ENCODE measurements at regions not wholly inside any gene's neighbourhood (a gene's known extent, or its start where the extent isn't known, plus 50 kb on each side); places are given as distances from the start of the nearest gene placed in this dataset.
"Not testable (repeated sequence)": the region's sequence is repeated elsewhere in the genome, so short reads cannot be mapped to it uniquely, and the experiment has no call there.

- no peak for DNase-seq
These were observed 95.8 kb upstream of the RAP1B start for GRCh38 chr12:68514807-68515411.

DNA sequence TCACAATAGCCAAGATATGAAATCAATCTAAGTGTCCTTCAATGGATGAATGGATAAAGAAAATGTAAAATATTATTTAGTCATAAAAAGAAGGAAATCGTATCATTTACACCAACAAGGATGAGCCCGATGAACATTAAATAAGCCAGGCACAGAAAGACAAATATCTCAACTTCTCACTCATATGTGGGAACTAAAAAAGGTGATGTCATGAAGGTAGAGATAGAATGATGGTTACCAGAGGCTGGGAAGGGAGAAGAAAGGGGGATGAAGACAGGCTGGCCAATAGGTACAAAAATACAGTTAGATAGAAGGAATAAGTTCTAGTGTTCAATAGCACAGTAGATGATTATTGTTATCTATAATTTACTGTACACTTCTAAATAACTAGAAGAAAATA, 94.9 kb upstream of the RAP1B start:
- DNase-seq = no peak

DNA sequence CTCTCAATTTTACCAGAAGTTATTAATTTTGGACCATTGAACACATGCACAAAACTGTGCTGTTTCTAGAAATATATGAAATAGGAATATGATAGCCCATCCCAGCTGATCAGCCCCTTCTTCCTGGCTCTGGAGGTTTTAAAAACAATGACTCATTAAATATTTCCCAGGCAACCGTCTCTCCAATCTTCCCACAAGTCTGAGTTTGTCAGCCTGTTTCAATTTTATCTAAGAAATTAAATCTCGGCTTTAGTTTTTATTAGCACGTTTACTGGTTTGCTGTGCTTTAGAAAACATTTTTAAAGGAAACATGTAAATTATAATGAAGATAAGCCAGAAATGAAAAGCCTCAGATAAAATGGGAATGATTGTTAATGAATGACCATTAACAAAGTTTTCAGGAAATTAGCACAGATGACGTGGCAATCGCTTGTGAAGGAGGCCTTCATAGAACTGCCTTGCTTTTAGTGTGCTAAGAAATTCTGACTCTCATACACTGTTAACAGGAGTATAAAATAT, 89.3 kb upstream of the RAP1B start:
- DNase-seq = peak; percentile 15

DNA sequence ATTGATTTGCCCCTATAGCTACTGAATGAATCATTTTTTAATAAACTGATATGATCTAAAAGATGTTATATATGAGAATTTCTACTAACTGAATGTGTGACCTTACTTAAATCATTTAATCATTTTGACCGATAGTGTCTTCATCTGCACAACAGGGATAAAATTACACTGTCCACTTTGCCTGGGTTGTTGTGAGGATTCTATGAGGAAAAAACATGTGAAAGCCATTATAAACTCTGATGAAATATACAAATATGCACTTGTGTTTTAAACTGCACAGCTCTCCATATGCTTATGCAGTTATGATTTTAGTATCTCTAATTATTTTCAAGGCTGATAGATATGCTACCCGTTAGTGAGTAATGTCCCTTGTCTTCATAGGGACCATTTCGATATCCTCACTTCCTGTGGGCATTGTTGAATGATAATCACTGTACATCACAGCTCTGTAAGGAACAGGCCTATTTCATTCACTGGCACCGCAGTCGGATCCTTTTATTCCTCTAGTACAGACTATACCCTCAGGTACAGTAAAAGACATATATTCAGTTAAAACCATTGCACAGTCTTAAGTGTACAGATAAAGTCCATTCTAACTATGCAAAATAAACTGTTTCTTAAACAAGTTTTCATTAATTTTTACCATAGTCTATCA, 88.7 kb upstream of the RAP1B start:
- DNase-seq = no peak

DNA sequence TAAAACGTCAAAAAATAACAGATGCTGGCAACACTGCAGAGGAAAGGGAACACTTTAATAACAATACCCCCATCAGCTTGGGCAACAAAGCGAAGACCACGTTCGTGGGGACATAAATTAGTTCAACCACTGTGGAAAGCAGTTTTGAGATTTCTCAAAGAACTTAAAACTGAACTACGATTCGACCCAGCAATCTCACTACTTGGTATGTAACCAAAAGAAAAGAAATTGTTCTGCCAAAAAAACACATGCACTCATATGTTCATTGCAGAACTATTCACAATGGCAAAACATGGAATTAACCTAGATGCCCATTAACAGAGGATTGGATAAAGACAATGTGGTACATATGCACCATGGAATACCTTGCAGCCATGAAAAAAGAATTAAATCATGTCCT, 81.2 kb upstream of the RAP1B start:
- DNase-seq = no peak

DNA sequence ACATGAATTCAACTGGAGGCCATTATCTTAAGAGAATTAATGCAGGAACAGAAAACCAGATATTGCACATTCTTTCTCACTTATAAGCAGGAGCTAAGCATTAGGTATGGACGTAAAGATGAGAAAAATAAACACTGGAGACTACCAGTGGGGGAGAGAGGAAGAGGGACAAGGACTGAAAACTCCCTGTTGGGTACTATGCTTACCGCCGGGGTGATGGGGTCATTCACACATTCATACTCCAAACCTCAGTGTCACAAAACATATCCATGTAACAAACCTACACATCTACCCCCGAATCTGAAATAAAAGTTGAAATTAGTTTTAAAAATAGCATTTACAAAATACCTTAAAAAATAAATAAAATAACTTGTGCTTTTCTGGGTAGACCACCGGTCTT, 80.8 kb upstream of the RAP1B start:
- DNase-seq = no peak

DNA sequence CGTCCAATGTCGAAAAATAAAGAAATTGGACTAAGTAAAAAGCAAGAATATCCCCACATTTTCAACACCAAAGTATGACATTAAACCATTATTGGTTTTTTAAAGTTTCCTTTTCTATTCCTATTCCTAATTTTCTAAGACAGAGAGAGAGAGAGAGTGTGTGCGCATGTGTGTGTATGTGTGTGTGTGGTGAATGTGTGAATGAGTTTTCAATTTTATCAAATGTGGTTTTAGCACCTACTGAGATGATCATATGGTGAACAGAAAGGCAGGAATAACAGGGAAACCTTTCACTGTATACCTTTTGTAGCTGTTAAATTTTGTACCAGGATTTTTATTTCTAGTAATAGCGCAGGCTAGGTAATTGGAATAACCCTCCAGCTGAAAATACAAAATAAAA, 80.4 kb upstream of the RAP1B start:
- no peak for DNase-seq

GRCh38 chr12:68530965-68531364, 79.7 kb upstream of the RAP1B start:
- no peak for DNase-seq

DNA sequence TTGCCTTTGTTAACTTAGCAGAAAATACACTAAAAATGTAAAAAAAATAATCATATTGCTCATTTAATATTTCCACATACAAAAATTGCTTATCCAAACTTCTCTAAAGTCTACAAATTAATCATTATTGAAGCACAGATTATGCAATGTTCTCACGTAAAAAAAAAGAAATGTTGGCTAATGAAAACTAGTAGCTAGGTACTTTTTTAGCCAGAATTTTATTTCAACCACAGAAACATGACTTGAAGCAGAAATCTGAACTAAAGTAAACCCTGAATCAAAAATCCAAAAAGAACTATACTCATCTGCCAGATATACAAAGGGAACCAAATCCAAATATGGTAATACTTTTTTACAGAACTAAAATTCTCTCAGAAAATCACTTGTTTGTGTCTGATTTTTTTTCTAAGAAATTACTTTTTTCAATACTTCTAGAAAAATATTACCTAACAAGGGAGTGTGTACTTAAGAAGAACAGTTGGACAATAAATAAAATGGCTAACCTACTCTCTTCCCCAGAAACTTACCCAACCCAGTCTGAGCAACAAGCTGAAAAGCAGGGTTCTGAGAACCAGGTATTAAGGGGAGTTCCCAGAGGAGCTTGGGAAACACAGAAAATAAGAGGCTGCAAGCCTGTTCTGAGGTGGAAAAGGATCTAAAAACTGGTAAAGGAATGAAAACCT, 78.4 kb upstream of the RAP1B start:
- peak; percentile 11 for DNase-seq

DNA sequence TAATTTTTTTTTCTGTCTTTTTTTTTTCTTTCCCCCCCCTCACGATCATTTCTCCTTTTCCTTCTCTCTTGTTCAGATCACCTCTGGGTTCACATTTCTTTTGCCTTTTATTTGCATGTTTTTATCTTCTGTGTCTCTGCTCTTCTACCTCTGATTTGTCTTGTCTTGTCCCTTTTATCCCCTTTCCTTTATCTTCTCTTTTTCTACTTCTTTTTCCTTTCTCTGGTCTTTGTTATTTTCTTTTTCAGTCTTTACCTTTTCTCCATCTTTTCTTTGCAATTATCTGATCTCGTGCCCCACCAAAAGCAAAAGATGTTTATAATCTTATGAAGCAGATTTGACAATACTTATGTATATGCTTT, 77.8 kb upstream of the RAP1B start:
- no peak for DNase-seq

GRCh38 chr12:68534108-68534507, 76.6 kb upstream of the RAP1B start:
- no peak for DNase-seq

DNA sequence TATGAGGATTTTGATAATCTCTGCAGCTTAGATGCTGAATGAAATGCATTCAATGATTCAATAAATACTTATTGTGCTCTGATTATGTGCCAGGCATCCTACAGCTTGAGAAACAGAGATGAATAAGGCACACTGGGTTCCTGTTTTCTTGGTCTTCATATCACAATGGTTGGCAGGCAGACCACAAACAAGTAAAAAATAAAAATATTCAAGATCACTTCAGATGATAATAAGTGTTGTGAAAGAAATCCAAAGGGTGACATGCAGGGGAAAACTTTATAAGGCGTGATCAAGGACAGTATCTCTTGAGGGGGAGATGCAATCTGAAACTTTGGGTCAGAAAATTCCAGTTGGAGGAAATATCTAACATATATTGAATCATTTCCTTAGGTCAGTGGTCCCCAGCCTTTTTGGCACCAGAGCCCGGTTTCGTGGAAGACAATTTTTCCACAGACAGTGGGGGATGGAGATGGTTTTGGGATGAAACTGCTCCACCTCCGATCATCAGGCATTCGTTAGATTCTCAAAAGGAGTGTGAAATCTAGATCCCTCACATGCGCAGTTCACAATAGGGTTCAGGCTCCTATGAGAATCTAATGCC, 73.7 kb upstream of the RAP1B start:
- no peak for DNase-seq

- no peak for DNase-seq
These were observed 73.1 kb upstream of the RAP1B start for GRCh38 chr12:68537571-68537970.

DNA sequence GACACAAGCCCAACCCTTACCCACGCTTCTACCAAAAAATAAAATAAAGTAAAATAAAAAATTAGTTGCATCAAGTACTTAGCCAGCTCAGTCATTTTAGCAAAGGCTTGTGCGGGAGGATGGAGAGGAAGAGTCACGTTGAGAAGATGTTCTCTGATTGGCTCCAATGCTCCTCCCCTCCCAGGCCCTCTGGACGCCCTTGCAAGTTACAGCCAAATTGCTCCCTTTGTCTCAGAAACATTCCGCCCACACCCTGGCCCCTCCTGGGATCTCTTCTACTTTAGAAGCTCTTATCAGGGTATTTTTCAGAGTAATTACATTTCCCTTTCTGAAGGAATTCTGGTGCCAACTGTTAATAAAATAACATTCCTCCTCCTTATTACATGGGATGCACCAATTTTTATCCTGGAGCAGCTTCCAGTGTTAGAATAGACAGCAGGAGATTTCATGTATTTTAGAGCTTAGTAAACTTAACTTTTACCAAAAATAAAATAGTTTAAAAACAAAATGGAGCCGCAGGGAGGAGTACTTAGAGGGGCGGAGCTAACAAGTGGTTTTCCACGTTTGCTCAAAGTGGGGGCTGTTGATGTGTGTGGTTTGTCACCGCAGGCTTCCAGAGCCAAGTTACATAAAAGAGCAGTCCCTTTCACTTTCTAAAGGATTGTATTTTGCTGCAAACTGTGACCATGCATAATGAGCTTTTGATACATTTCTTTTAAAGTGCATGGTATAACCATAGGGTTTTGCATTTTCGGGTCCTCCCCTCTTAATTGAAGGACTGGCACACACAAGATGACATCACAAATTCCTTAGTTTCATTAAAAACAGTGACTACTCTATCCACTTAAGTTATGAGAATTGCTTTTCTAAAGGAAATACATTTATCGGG, 71.7 kb upstream of the RAP1B start:
- DNase-seq = peak; percentile 24

DNA sequence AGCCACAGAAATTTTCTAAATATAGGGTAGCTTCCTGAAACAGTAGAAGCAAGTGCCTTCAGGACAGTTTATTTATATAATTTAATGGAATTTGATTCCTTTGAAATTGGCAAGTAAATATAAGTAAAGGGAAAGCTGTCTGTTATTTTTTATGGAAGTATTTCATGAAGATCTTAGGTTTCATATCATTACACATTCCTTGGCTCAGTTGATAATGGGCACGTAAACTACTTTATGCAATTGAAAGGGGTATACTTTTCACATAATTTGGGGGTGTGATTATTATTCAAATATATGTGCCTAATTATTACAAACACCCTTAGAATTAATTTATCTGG, 71.1 kb upstream of the RAP1B start:
- no peak for DNase-seq

GRCh38 chr12:68540768-68541167, 69.9 kb upstream of the RAP1B start:
- DNase-seq = not testable (repeated sequence)

DNA sequence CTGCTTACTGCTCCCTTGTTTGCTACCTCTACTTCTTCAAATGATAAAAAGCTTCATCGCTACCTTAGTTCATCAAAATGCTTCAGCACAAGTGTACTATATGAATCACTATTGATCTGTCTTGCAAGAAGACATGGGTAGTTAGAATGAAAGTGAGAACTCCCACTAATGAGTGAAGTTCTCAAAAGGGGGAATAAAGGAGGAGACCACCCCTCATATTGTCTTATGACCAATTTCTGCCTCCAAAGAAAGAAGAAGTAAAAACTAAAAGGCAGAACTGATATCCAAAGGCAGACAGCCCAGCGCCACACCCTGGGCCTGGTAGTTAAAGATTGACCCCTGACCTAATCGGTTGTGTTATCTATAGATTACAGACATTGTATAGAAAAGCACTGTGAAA, 63.4 kb upstream of the RAP1B start:
- not testable (repeated sequence) for DNase-seq

DNA sequence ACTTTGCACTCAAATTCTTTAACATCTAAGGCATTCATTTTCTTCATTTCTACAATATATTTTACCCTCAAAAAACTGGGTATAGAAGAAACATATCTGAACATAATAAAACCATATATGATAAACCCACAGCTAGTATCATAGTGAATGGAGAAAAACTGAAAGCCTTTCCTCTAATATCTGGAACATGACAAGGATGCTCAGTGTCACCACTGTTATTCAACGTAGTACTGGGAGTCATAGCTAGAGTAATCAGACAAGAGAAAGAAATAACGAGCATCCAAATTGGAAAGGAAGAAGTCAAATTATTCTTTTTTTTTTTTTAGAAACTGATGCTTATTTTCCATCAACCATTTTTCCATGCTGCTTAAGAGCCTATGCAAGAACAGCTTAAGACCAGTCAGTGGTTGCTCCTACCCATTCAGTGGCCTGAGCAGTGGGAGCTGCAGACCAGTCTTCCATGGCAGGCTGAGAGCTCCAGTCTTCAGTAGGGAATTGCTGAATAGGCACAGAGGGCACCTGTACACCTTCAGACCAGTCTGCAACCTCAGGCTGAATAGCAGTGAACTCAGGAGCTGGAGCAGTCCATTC, 58.0 kb upstream of the RAP1B start:
- DNase-seq = not testable (repeated sequence)

DNA sequence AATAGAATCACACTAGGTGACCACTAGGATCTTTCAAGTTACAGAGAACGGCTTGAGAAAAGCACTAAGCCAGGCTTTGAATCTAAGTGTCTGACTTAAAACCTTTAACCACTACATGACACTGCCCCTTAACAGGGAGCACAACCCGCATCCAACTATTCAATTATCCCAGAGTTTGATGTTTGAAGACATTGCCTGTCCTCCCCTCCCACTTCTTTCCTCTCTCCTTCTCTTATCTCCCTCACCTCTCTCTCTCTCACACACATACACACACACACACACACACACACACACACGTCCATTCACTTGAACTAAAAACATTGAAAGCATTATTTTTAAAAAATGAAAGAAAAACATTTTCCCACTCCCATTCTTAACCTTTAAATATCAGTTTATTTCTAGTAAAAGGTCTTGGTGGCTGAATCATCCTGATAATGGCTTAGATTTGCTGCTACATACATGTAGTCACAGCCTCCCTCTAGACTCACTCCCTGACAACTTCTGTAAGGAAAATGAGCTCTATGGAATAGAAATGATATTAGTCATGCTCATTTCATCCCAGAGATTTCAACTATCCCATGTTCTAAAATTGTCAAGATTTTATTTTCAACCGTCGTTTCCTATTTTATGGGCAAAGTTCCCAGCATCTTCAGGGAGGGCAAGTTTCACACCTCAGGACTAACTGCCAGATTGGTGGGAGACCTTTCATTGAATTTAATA, 53.5 kb upstream of the RAP1B start:
- no peak for DNase-seq

DNA sequence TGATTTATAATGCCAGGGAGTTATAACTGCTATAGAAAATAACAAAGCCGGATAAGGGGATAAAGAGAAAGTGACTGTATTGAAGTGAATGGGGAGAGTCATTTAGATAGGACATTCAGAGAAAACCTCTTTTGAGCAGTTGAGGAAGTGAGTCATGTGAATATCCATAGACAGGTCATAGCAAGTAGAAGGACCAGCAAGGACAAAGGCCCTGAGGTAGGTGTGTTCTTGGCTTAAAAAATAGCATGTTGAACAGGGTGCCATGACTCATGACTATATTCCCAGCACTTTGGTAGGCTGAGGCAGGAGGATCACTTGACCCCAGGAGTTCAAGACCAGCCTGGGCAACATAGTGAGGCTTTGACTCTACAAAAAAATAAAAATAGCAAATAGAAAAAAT, 51.5 kb upstream of the RAP1B start:
- DNase-seq = peak; percentile 38

GRCh38 chr12:68559984-68560850, 50.5 kb upstream of the RAP1B start:
- DNase-seq = no peak

Data from DMS53 (cell line).